Mucosa of gallbladder (tissue), 1 donor: ENCODE measurements at regions not wholly inside any gene's neighbourhood (a gene's known extent, or its start where the extent isn't known, plus 50 kb on each side); places are given as distances from the start of the nearest gene placed in this dataset.

ENCODE experiments used
- DNase-seq: peaks from one replicate; pipeline ENCODE4 v3.0.0-alpha.2; 2020; ENCODE audit warnings: low spot score
- donor health status: DM: no; HTN: no; CAD: no.

DNA sequence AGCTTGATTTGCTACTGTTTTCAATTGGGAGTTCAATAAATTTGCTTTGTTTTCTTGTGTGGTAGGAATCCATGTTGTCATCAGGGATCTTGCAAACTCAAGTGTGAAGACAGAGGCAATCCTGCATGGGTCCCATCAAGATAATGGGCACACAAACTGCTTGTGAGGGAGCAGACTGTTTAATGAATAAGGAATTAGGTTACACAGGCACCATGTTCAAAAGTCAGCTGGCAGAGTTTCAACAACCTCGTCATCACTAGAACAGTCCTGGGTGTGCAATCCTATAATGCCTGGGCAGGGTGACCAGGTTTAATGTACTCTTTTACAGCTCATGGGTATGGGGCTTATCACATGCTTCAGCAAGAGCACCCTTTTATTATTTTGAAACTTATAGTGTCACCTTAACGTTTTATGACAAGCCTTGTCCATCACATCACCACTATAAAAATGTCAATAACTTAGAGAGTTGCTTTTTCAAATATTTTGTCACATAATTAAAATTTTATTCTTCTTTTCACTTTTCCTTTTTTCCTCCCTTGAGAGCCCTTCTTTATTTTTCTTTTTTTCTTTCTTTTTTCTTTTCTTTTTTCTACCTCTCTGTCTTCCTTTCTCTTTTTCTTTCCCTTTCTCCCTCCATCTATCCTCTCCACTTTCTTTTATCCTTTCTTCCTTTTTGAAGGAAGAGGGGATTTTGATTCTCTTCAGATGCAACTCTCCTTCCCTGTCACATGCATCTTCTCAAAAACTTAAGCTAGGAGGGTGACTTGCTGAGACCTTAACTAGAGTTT is 252.2 kb upstream of the ATP2B1 start:
- DNase-seq, result no peak

DNA sequence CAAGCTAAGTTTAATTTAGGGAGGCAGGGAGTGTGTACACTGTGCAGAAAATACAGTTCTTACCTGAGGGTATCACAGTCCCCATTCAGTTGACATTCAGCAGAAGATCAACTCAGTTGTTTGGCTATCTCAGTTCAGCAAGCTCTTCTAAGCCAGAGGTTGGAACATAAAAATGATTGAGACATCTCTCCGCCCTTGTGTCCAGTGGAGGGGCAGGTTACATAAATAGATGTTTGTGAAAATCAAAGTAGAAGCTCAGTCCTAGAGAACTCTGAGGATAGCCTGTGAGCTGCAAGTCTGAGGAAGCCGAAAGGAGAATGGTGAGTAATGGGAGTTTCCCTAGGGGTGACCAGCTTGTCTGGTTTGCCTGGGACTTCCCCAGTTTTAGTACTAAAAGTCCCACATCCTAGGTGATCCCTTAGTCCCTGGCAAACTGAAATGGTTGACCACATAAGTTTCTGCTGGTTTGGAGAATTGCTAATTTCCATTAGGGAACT is 251.4 kb upstream of the ATP2B1 start:
- no peak for DNase-seq

DNA sequence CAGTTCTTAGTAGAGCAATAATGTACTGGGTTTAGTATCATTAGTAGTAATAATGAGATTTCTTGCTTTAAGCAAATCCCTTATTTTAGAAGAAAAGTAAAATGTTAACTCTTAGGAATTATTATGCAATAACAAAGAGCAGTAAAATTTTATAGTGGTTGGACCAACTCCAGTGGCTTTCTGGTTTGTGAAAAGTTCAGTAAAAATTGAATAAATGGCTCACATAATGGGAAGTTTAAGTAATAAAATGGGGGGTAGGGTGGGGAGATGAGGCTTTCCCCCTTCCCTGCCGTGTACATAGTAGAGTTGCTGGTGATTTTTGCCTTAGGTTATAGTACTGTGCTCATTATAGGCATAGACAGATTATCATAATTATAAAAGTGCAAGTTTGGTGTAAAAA is 250.5 kb upstream of the ATP2B1 start:
- DNase-seq, result no peak

DNA sequence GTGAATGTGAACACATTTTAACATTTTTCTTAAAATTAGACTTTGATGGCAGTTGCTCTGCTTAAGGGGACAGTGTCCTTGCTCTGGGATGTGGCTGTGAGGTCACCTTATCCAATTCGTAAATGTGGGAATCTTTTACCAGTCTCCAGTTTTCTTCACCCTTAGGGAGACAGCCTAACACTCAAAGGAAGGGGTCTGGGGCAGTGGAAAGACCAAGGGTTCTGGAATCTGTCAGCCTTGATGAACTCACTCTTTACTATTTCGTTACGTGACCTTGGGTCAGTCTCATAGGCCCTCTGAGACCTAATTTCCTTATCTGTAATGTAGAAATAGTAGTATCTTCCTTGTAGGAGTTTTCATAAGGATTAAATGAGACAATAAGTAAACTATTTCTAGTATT is 245.6 kb upstream of the ATP2B1 start:
- DNase-seq, result no peak

DNA sequence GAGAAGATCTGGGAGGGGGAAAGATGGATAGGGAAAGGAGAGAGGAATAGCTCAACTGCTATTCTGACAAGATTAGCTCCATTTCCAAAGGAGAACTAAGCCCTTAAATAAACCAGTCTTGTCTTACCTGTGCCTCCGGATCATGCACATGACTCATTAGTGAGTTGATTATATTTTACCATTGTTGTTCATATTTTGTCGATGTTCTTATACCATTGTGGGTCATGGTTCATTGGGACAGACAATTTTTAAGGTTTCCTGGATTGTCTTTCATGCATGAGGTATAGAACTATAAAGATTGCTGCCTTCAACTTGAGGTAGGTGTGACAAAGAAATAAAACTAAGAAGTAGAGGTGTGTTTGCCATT is 243.0 kb upstream of the ATP2B1 start:
- DNase-seq, result no peak

DNA sequence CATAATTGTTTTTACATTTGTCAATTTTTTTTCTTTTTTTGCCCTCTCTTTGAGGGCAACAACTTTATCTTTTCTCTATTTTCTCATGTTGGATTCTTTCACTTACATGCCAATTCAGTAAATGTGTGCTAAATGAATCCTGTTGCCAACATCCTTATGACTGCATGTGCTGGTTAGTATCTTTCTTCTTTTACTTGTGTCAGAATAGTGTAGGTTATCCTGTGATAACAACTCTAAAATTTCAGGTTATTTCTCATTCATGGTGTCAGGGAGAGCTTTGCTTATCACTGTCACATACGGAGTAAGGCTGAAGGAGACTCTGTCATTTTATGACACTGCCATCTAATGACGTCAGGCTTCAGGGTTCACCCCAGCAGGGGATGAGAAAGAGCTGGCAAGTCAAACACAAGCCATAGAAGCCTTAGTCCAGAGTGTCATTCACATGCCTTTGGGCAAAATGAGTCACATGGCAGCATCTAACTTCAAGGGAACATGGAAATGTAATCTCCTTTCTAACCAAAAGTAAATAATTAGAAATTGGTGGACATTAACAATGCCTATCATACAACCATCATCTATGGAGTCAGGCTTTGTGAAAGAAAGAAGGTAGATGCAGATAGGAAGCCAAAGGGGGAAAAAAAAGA is 242.5 kb upstream of the ATP2B1 start:
- DNase-seq, result no peak

DNA sequence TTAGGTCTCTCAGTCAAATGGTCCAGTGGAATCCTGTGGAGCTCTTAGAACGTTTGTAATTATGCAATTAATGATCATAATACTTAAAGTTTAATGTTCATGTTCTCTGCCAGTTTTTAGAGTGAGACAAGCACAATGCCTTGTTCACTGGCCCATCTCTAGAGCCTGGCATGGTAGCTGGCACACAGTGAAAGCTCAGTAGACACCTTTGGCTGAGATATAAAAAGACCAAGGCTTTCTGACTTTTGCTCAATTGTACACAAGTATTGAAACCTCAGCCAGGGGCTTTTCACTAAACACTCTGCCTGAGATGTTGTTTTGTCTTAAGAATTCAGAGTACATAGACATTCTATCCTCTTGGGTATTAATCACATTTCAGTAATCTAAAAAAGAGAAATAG is 241.8 kb upstream of the ATP2B1 start:
- no peak for DNase-seq

DNA sequence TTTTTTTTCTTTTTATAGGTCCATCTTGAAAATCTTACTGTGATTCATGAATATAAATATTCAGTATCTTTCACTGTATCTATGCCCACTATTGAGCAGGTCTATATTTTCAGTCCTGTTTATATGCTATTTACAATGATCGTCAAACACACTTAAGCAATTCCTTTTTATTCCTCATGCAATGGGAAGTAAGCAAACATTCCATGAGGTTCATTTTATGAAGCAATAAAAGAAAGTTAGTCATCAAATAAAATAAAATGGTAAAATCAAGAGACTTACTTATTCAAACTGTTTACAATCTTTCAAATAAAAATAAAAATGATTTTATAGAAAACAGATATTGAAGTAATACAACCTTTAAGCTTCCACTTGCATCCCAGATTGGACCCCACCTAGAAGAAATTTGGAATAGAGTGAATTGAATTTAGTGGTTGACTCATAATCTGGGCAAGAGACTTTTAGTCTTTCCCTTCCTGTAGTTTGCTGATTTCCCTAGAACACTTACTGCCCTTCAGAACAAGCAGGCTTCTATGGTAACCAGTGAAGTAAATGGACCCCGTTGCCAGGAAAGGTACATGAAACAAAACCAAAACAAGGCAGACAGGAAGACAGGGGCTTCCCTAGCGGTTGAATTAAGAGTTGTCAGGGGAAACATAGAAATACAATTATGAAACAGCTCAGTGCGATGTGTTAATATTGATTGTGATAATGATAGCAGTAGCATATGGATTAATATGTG is 241.0 kb upstream of the ATP2B1 start:
- no peak for DNase-seq

DNA sequence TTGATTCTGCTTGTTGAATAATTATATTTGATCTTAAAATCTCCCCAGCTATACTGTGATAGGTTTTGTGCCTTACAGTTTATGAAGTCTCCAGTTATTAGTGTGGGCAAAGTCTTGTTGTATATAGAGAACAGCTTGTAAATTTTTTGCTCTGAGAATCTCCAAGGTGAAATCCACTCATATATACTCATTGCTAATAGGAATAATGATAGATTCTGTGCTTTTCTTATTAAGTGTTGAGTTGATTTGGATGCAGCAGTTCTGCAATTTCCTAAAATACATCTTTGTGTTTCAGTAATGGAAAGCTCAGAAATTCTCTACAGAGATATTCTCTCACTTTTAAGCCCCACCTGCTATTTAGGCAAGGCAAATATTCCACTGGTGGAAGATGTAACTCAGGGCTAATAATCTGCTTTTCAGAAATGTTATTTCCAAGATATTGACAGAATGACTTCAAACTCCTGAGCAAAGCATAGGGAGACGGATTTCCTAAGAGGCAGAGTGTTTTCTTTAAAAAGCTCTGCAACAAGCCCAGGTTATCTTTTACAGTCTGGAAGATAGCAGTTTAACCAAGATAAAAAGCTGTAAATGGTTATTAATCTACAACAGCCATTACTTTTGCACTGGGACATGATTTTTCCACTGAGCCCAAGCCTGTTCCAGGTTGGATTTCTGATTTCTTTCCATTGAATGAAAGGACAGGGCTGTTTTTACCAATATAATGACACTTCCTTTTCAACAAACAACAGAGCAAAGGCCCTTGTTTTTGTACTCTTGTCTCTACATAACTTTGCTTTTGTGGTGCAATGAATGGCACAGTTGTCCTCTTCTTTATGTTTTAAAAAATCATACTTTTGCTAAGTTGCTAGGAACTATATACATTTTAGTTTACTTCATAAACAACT is 239.9 kb upstream of the ATP2B1 start:
- DNase-seq, result no peak

DNA sequence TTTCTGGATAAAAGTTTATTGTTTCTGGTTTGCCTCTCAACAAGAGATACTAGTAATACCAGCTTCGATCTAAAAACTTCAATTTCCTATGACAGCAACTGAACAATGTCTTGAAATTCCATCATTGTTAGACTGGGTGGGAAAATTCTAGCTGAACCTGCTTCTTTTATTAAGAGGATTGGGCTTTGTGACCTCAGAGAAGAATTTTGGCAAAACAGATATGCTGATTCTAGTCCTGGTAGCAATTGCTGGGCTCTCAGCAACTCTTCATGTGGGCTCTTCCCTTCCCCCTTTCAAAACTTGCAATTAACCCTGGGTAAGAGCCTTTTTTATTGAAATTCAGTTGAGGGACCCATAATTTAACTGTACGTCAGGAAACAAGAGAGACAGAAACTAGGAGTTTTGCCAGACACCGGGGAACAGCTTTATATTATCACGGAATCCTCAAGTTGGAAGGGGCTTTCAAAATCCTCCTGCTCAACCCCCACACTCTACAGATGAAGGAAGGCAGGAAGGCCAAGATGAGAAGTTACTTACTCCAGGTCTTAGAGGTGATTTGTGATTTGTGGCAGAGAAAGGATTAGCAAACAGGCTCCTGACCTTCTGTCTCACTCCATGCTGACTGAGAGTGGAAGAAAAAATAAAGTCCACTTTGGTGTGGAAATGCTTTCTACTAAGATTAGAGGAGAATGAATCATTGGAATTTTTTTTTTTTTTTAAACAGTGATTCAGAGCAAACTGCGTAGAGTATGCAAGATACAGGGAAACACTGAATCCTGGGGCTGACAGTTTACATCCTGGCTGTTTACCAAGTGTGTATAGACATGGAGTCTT is 239.0 kb upstream of the ATP2B1 start:
- no peak for DNase-seq

DNA sequence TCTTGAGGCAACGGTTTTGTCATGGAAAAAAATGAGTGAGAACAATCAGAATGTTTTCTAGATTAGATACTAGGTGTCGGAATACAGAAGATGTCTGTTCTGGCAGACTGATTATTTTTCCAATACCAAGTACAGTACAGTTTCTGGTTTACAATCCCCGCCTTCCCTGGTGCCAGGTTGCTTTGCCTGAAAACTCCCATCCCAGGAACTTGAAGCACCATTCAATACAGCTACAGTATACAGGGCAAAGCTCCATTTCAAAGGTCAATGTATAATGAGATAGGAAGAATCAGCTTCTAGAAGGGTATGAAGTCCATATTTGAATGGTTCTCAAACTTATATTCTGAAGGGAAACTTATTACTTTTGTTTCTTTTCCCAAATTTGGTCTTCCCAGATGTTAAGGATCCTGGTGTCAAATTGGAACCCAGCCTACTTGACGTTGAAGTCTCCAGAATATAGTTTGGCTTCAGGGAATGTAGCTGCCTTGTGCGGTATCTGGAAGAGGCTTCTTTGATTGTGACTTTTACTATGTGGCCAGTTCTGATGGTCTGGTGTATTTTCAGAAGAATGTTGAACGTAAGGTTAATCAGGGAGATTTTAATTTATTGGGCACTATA is 238.0 kb upstream of the ATP2B1 start:
- DNase-seq, result no peak

DNA sequence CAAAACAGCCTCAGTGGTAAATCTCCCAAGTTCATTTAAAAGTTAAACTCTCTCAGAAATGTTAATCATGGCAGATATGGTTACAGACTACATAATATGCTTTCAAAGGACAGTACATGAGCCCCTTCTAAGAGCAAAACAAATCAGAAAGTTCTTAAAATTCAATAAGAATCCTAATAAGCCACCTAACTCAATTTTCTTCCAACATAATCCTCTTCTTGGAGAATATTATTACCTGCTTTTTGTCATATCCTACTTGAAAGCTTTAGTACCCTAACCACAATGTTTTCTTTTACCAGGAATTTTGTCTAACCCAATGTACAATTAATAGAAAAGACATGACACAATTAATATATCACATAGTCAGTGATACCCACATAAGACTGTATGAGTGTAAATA is 236.5 kb upstream of the ATP2B1 start:
- no peak for DNase-seq

DNA sequence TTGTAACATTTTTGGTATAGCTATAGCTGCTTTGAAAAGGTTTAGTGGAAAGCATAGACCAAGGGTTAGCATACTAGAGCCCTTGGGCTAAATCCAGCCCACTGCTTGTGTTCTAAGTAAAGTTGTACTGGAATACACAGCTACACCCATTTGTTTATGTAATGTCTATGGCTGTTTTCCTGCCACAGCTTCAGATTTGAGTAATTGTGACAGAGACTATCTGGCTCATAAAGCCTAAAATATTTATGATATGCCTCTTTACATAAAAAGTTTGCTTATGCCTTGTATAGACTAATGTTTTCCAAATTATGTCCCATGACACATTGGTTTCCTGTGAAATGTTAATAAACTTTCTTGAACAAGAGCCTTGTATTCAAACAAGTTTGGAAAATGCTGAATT is 234.8 kb upstream of the ATP2B1 start:
- no peak for DNase-seq

DNA sequence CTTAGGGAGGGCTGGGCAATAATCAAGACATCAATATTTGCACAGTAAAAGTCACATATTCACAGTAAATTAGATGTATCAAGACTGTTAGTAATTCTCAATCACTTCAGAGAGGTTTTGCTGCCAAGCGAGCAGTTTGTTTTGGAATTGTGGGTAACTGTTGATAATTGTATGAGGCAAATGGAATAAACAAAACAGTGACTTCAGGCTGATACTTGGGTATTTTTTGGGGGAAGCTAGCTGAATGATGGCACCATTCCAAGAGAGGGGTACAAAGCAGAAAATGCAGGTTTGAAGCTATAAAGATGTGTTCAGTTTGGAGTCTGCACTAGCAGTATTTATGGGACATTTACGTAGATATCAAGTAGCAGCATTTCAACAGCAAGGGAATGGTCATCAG is 232.8 kb upstream of the ATP2B1 start:
- DNase-seq, result no peak

DNA sequence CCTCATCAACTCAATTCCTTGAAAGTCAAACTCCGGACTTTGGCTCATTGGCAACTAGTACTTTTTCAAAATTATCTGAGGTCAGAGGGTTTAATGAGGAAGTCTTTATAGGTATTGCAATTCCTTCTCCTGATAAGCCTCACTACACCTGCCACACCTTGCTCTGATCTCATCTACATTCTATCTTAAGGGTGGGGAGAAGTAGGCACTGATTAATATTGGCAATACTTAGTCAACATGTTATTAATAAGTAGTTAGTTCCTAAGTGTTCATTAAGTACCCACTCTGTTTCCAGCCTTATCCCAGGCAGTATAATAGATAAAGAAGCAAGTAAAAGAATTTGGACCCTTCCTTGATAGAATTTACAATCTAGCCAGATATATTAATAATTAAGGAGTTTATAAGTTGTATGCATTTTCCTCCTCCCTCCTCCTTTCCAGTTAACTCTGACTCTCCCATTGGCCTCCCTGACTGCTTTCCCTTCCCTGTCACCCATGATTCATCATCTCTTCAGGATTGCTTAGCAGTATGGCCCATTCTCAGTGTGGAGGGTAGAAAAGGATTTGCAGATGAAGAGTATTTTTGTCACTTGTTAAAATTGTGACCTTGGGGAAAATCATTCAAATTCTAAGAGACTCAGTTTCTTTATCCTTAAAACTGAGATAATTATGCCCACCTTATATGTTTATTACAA is 231.0 kb upstream of the ATP2B1 start:
- peak; percentile 47 for DNase-seq

DNA sequence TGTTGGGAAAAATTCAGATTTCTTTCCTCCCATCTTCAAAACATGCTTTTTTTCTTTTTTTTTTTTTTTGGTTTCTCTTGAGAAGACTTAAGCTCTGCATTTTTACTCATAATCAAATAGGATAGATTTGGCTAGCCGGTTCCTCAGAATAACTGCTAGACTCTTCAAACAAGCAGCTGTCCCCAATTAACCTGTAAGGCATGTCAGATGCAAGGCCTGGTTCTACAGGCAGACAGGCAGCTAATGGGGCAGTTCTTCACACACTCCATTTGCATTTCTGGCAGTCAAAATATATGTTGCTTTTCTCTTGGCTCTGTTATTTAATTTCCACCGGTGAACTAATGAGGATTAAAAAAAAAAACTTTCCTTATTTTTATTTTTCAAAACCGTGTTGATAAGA is 228.0 kb upstream of the ATP2B1 start:
- DNase-seq, result no peak

DNA sequence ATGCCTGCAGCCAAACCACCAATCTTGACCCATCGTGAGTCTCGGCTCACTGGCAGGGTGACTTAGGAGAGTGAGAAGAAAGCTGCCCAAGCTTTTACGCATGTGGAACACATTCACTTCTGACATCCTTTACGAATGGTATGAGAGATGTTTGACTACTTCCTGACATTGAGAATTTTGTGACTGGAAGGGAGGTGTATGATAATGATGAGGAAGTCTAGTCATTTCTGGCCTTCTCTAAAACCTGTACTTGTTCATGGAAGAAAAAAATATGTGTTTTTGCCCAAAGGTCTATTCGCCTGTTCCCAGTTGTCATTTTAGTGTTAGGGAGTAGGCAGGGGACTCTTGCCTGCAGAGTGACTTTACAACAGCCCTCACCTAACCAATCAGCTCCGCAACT is 227.2 kb upstream of the ATP2B1 start:
- no peak for DNase-seq

DNA sequence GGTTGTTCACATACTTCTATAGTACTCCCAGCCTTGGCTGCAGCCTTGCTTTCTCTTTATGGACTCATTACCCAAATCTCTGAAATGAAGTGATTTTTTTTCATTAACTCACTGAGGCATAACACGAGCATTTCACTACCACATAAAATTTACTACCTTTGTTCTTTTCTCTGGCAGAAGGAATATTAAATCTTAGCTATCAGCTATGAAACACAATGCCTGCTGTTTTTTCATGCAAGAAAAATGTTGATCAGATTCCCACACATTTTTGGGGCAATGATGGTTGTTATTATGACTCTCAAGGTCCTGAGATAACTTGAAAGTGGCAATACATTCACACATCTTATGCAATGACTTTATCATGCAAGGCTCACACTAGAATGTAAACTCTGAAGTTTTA is 225.3 kb upstream of the ATP2B1 start:
- DNase-seq, result no peak

DNA sequence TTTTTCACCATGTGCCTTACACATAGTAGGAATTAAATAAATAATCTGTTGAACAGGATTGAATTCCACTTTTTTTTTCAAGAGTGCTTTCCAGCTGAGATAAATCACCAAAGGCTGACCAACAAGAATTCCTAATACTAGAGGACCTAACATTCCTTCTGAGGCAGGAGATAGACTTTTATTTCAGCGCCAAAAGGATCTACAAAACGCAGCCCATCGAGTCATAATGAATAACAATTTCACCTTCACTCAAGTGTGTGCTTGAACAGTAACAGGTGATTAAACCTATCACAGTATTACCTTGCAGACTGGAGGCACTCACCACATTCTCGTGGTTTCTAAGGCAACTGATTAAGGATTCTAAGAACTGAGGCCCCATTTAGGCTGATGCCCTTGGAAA is 224.3 kb upstream of the ATP2B1 start:
- DNase-seq, result no peak

DNA sequence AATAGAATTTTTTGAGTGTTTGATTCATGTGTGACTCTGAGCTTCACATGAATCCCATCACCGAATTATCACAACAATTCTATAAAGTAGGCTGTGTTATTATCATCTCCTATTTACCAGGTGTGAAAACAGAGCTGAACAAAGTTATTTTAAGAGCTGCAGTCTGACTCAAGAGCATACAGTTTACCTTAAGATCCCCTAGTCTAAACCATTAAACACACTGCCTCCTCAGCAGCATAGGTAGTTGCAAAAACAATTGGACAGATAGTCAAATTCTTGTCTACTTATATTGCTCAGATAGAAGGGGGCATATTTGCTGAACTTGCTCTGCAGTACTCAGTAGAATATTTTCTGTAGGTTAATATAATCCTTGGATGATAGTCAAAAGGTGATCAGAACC is 219.8 kb upstream of the ATP2B1 start:
- DNase-seq, result no peak
